Vagina (tissue), 2 donors: ENCODE measurements at regions not wholly inside any gene's neighbourhood (a gene's known extent, or its start where the extent isn't known, plus 50 kb on each side); places are given as distances from the start of the nearest gene placed in this dataset.

Experiments
- DNase-seq, 2 donors: peaks; one replicate each; pipeline ENCODE4 v3.0.0-alpha.2; 2017; ENCODE audit errors: extremely low spot score in 2 of 2
- H3K27ac ChIP-seq: fragments of 200-600 bp; sonication (generic); one replicate; pipeline ENCODE4 v1.5.1; 2019
- H3K27me3 ChIP-seq: fragments of 200-600 bp; sonication (generic); one replicate; pipeline ENCODE4 v1.5.1; 2019
- H3K36me3 ChIP-seq, 2 donors: fragments of 200-600 bp; sonication (generic); one replicate each; pipeline ENCODE4 v1.5.1; 2017 to 2019
- H3K4me1 ChIP-seq: fragments of 200-600 bp; sonication (generic); one replicate; pipeline ENCODE4 v1.5.1; 2019
- H3K4me3 ChIP-seq, 2 donors: fragments of 200-600 bp; sonication (generic); 1 replicate in 1 of 2; 2 replicates in 1 of 2; pipeline ENCODE4 v1.5.1; 2016 to 2019
- H3K9me3 ChIP-seq: fragments of 200-600 bp; sonication (generic); one replicate; pipeline ENCODE4 v1.5.1; 2019
- POLR2A ChIP-seq, 2 donors: fragments of 450-650 bp; IDR thresholded peaks; one replicate each; pipeline ENCODE4 v1.6.1; 2017; ENCODE audit warnings: antibody characterized with exemption in 2 of 2, mild to moderate bottlenecking in 2 of 2, moderate library complexity in 2 of 2
- POLR2AphosphoS5 ChIP-seq, 2 donors: sonication (generic); formaldehyde crosslinking; IDR thresholded peaks; one replicate each; pipeline ENCODE4 v1.9.0; 2017; ENCODE audit warnings: antibody characterized with exemption in 2 of 2, mild to moderate bottlenecking in 2 of 2, low read depth in 1 of 2; ENCODE audit not compliant: insufficient read depth in 1 of 2
- intact Hi-C: fragments of 100-400 bp; cut with DNase I; formaldehyde crosslinking; loops from one replicate; pipeline ENCODE4 v1.15.1; 2023
- TF ChIP-seq, protein P1 (sequence below), 3 experiments: fragments of 450-650 bp in 2 of 3; fragments of 200-600 bp in 1 of 3; sonication (generic) in 1 of 3; IDR thresholded peaks; one replicate each; pipeline ENCODE4 v1.5.1; 2017 to 2019; ENCODE audit warnings: antibody characterized with exemption in 3 of 3, mild to moderate bottlenecking in 2 of 3, moderate library complexity in 2 of 3

DNA sequence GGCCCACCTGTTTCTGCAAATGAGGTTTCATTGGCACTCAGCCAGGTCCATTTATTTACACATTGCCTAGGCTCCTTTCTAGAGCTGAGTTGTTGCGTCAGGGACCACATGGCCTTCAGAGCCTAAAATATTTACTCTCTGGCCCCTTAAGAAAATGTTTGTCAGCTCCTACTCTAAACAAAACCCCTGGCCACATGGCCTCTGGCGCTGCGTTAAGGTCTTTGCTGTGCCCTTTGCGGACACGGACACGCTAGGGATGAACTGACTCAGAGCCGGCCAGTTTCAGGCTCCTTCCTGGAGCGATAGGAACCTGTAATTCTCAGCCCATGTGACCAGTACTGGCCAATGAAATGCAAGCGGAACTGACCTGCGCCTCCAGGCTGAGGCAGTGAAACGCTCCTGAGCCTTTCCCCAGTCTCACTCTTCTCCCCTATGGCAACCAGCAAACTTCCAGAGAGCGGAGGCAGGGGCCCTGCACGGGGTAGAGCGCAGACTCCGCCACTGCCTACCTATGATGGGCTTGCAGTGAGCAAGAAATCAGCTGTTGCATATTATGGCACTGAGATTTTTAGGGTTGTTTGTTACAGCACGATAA is 160.3 kb downstream of the ETS2 start:
- H3K27me3 ChIP-seq = no peaks in the 10 kb centered on the region
- intact Hi-C loops = no loop called here

DNA sequence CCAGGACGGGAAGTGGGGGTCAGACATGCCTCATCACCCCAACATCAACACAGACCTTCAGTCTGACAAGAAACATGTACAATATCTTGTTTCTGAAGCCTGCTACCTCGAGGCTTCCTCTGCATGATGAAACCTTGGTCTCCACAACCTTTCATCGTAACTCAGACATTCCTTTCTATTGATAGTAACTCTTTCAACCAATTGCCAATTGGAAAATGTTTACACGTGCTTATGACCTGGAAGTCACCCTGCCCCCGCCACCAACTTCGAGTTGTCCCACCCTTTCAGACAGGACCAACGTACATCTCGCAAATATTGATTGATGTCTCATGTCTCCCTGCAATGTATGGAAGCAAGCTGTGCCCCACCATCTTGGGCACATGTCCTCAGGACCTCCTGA is 159.5 kb downstream of the ETS2 start:
- Histone ChIP-seq H3K27me3 (no peaks in the 10 kb centered on the region), H3K4me3 (no peak overlapping the region), H3K9me3 (no peaks in the 10 kb centered on the region), H3K4me1 (peaks cover under 1% of the 10 kb centered on the region), H3K36me3 (no peaks in the 10 kb centered on the region), H3K27ac (no peak overlapping the region)
- intact Hi-C loops = no loop called here
- no peak for DNase-seq
- TF ChIP-seq POLR2A (IDR thresholded peaks at IDR 0.05) (no peak), POLR2AphosphoS5 (IDR thresholded peaks at IDR 0.05; ENCODE audit: insufficient read depth in 1 of 2, low read depth in 1 of 2) (no peak)
- TF ChIP-seq, protein P1, sequence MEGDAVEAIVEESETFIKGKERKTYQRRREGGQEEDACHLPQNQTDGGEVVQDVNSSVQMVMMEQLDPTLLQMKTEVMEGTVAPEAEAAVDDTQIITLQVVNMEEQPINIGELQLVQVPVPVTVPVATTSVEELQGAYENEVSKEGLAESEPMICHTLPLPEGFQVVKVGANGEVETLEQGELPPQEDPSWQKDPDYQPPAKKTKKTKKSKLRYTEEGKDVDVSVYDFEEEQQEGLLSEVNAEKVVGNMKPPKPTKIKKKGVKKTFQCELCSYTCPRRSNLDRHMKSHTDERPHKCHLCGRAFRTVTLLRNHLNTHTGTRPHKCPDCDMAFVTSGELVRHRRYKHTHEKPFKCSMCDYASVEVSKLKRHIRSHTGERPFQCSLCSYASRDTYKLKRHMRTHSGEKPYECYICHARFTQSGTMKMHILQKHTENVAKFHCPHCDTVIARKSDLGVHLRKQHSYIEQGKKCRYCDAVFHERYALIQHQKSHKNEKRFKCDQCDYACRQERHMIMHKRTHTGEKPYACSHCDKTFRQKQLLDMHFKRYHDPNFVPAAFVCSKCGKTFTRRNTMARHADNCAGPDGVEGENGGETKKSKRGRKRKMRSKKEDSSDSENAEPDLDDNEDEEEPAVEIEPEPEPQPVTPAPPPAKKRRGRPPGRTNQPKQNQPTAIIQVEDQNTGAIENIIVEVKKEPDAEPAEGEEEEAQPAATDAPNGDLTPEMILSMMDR (IDR thresholded peaks at IDR 0.05) = no peak

More for the DNA sequence above, 160.3 kb downstream of the ETS2 start:
- no peak for DNase-seq
- Histone ChIP-seq H3K36me3 (no peaks in the 10 kb centered on the region), H3K4me1 (no peaks in the 10 kb centered on the region), H3K9me3 (no peaks in the 10 kb centered on the region), H3K27ac (no peak overlapping the region), H3K4me3 (no peak overlapping the region)
- TF ChIP-seq POLR2A (IDR thresholded peaks at IDR 0.05) = no peak
- peak in 1 of 2 donors; percentile 18 for TF ChIP-seq POLR2AphosphoS5 (IDR thresholded peaks at IDR 0.05; ENCODE audit: insufficient read depth in 1 of 2, low read depth in 1 of 2)

DNA sequence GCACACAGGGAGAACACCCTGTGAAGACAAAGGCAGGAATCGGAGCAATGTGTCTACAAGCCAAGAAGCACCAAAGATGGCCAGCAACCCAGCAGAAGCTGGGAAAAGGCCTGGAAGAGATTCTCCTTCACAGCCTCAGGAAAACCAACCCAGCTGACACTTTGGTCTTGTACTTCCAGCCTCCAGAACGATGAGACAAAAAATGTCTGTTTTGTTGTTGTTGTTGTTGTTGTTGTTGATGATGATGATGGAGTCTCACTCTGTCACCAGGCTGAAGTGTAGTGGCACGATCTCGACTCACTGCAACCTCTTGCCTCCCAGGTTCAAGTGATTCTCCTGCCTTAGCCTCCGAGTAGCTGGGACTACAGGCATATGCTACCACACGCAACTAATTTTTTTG is 157.3 kb downstream of the ETS2 start:
- TF ChIP-seq POLR2AphosphoS5 (IDR thresholded peaks at IDR 0.05; ENCODE audit: insufficient read depth in 1 of 2, low read depth in 1 of 2) (no peak), POLR2A (IDR thresholded peaks at IDR 0.05) (no peak)
- TF ChIP-seq, protein P1 (IDR thresholded peaks at IDR 0.05) = no peak
- Histone ChIP-seq H3K27me3 (no peaks in the 10 kb centered on the region), H3K36me3 (no peaks in the 10 kb centered on the region), H3K9me3 (no peaks in the 10 kb centered on the region), H3K27ac (no peak overlapping the region), H3K4me3 (no peak overlapping the region), H3K4me1 (peaks cover 20% of the 10 kb centered on the region)
- no peak for DNase-seq
- intact Hi-C loops = no loop called here

DNA sequence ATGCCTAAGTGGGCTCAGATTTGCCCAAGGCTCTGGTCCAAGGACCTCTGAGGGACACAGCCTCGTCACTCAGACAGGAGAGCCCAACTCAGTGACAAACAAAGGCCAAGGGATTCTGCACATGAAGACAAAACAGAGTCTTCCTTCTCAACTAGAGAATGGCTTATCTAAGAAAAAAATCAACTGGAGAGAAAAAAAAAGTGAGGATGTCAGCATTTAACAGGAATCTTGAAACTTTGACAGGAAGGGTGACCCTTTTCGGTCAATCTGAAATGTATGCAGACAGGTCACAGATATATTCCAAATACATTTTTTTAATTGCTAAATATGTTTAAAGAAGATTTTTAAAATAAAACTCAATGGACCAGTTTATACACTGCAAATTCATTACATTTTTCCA is 154.5 kb downstream of the ETS2 start:
- H3K36me3 ChIP-seq = no peaks in the 10 kb centered on the region
- H3K4me3 ChIP-seq = no peak overlapping the region
- no peak for DNase-seq
- intact Hi-C loops = no loop called here
- TF ChIP-seq POLR2A (IDR thresholded peaks at IDR 0.05) = no peak
- TF ChIP-seq, protein P1 (IDR thresholded peaks at IDR 0.05) = no peak
- TF ChIP-seq POLR2AphosphoS5 (IDR thresholded peaks at IDR 0.05; ENCODE audit: insufficient read depth in 1 of 2, low read depth in 1 of 2) = no peak
- peak overlapping the region; percentile 70 for H3K27ac ChIP-seq
- peaks cover 23% of the 10 kb centered on the region for H3K4me1 ChIP-seq
- no peaks in the 10 kb centered on the region for H3K27me3 ChIP-seq
- H3K9me3 ChIP-seq = no peaks in the 10 kb centered on the region

DNA sequence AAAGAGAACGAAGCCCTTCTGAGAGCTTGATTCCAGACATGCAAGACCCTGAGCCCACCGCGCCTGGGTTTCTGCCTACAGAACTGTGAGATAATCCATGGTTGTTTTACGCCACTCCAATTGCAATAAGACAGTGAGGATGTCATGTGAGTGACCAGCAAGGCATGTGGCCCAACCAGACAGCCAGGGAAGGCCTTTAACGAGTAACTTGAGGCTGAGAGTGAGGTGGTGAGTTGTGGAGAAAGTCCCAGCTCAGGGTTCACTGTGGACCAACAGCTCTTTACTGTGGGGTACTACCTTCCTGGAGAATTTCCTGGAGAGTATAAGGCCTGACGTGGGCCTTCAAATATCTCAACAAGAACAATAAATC is 153.9 kb downstream of the ETS2 start:
- TF ChIP-seq, protein P1 (IDR thresholded peaks at IDR 0.05) = no peak
- TF ChIP-seq POLR2A (IDR thresholded peaks at IDR 0.05) = no peak
- no peak for TF ChIP-seq POLR2AphosphoS5 (IDR thresholded peaks at IDR 0.05; ENCODE audit: insufficient read depth in 1 of 2, low read depth in 1 of 2)
- Histone ChIP-seq H3K9me3 (no peaks in the 10 kb centered on the region), H3K27ac (peak overlapping the region; percentile 70), H3K36me3 (no peaks in the 10 kb centered on the region), H3K4me1 (peaks cover 23% of the 10 kb centered on the region), H3K27me3 (no peaks in the 10 kb centered on the region), H3K4me3 (no peak overlapping the region)
- intact Hi-C loops = no loop called here
- DNase-seq = no peak
